Medulla oblongata (tissue), 1 donor: ENCODE measurements at regions not wholly inside any gene's neighbourhood (a gene's known extent, or its start where the extent isn't known, plus 50 kb on each side); places are given as distances from the start of the nearest gene placed in this dataset.

Experiments used
- DNase-seq: peaks from one replicate; pipeline ENCODE4 v3.0.0-alpha.2; 2015; ENCODE audit errors: extremely low spot score

DNA sequence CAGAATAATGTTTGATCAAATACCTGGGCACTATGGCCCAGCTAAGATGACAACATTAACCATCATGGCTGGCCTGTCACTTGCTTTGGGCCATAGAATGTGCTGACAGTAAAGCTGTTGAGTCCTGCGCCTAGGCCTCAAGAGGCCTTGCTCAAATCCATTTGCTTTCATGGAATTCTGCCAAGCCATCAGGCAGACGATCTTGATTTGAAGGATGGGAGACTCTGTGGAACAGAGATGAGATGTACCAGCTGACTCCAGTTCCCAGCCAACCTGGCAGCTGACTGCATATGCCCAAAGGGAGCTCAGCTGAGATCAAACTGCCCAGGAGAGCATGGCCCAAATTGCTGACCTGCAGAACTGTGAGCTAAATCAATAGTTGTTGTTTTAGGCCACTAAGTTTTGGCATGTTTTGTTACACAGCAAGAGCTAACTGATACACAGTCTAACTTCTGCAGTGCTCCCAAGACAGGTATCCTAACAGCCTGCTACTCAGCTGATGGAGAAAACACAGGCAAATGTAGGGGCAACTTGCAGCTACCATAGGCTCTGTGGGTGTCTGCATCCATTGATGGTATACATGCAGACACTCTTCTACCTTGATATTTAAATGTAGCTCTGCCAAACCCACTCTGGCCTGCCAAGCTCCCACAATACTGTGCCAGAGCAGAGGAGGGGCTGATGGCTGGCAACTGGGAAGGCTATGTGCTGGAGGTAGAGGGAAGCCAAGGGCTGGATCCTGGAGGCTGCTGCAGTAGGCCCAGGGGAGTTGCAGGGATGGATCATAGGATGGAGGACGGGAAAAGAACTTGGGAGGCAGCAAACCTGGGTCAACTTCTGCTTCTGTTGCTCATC, 55.2 kb upstream of the RNF24 start:
- DNase-seq: no peak

DNA sequence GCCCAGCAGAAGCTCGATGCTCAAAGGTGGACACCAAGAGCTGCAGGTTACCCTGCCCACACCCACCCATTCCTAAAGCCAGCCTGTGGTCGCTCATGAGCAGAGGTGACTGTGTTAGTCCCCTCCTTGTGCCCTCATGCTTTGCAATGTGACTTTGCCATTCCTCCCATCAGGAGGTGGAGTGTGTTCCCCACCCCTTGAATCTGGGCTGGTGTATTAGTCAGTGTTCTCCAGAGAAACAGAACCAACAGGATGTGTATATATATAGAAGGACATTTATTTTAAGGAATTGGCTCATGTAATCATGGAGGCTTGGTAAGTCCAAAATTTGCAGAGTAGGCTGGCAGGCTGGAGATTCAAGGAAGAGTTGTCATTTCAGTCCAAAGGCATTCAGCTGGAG, 54.4 kb upstream of the RNF24 start:
- DNase-seq: no peak

DNA sequence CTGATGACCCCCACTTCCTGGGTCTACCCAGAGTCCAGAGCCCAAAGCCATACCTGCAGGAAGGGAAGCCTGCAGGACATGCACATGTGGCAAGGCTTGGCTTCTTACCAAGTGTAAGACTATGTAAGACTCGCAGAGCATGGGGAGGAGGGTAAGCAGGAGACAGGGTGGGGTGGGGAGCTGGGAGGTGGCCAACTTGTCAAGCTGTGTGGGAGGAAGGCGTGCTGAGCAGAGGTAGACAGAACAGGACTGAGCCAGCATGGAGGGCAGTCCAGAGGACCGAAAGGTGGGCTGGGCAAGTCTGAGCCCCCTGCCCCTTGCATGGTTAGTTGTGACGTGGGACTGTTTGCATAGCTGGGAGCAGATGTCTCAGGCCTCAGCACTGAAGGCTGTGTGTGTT, 53.4 kb upstream of the RNF24 start:
- no peak for DNase-seq

DNA sequence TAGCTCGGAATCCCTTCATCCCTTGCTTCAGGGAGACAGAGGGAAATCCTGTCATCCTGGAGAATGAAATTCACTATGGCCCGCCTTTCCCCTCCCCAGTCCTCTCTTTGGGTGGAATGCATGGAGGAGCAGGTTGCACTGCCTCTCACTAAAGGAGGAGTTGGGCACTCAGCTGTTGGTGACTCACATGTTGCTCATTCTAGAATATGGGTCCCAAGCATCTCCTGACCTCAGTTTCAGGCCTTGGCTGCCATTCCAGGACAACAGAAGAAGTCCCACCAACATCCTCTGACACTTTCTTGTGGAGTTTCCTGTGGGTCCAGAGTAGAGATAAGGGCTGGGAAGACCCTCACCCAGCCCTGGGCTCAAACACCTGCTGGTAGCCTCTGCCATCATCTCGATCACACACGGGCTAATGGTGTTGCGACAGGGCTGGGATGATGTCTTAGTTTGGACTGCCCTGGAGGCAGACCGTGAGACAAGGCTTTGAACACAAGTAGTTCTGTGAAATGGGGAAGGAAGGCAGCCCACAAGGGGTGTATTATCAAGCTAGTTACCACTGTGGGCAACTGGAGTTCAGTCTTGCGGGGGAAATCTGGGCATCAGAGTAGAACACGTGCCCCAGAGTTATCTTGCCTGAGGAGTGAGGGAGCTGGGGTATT, 52.4 kb upstream of the RNF24 start:
- DNase-seq: no peak

DNA sequence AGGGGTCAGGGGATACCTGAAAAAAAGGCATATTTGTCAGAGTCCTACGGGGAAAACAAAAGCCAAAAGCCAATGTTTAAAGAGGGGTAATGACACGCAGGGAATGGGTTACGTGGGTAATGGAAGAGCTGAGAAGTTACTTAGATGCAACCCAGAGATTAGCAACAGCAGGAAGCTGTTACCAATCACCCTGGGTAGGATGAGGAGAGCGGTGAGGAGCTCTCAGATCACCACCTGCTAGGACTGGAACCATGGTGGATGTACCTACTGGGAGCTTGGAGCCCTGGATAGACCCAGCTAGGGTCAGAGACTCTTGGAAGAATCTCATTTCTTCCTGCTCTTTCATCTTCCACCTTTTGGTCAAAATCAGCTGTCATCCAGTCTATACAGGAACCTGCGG, 51.2 kb upstream of the RNF24 start:
- no peak for DNase-seq

DNA sequence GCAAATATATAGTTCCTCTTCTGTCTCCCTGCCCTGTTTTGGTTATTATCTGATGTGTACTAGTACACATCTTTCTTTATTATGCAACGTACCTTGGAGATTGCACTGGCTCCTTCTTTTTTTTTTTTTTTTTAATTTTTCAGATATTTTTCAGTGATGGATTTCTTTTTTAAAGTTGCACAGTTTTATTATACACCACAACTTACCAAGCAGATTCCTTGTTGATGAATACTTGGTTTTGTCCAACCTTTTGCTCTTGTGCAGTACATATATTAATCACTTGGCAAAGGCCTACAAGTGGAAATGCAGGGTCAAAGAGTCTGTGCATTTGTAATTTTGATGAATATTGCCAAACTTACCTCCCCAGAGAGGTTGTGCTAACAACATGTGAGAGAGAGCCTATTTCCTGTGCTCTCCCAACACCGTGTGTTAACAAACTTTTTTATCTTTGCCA, 50.1 kb upstream of the RNF24 start:
- DNase-seq: no peak
